Left kidney (tissue), 1 donor: ENCODE measurements at regions not wholly inside any gene's neighbourhood (a gene's known extent, or its start where the extent isn't known, plus 50 kb on each side); places are given as distances from the start of the nearest gene placed in this dataset.

ENCODE experiments used
- DNase-seq: peaks from one replicate; pipeline ENCODE4 v3.0.0-alpha.2; 2013

GRCh38 chr13:39938596-39938995, 283.1 kb downstream of the COG6 start:
- DNase-seq: no peak

GRCh38 chr13:39941236-39941635, 285.8 kb downstream of the COG6 start:
- DNase-seq: no peak

GRCh38 chr13:39941911-39942551, 286.6 kb downstream of the COG6 start:
- no peak for DNase-seq

- DNase-seq: peak; percentile 32
Observed at GRCh38 chr13:39942552-39943273, 287.3 kb downstream of the COG6 start.

- no peak for DNase-seq
Observed at GRCh38 chr13:39943711-39944110, 288.2 kb downstream of the COG6 start.

GRCh38 chr13:39945226-39945625, 289.8 kb downstream of the COG6 start:
- DNase-seq: no peak

- DNase-seq: no peak
Observed at GRCh38 chr13:39946769-39947168, 291.3 kb downstream of the COG6 start.

- DNase-seq: no peak
Observed at GRCh38 chr13:39951301-39951700, 295.8 kb downstream of the COG6 start.

- peak; percentile 72 for DNase-seq
Observed at GRCh38 chr13:39952249-39953233, 297.1 kb downstream of the COG6 start.

- DNase-seq: no peak
Observed at GRCh38 chr13:39954476-39954875, 299.0 kb downstream of the COG6 start.

GRCh38 chr13:39955560-39955959, 300.1 kb downstream of the COG6 start:
- DNase-seq: no peak

- DNase-seq: no peak
Observed at GRCh38 chr13:39956036-39956435, 300.6 kb downstream of the COG6 start.

- no peak for DNase-seq
Observed at GRCh38 chr13:39957868-39958677, 302.6 kb downstream of the COG6 start.

- no peak for DNase-seq
Observed at GRCh38 chr13:39959497-39960144, 304.2 kb downstream of the COG6 start.

- DNase-seq: no peak
Observed at GRCh38 chr13:39960191-39960590, 304.7 kb downstream of the COG6 start.

- no peak for DNase-seq
Observed at GRCh38 chr13:39961036-39961435, 305.6 kb downstream of the COG6 start.

- no peak for DNase-seq
Observed at GRCh38 chr13:39963612-39964011, 308.1 kb downstream of the COG6 start.

GRCh38 chr13:39965309-39965708, 309.8 kb downstream of the COG6 start:
- DNase-seq: no peak

- no peak for DNase-seq
Observed at GRCh38 chr13:39967199-39967959, 311.9 kb downstream of the COG6 start.
